ENCODE measurements at regions not wholly inside any gene's neighbourhood (a gene's known extent, or its start where the extent isn't known, plus 50 kb on each side); places are given as distances from the start of the nearest gene placed in this dataset.

GRCh38 chr3:14346191-14346590 lies 56.2 kb upstream of the SLC6A6 start:
- H3K9me3 ChIP-seq (ENCODE audit: insufficient read depth, low read length, severe bottlenecking) = no peaks in the 10 kb centered on the region
- no peak overlapping the region for H3K4me2 ChIP-seq (ENCODE audit: insufficient read depth, low read length)
- no peaks in the 10 kb centered on the region for H3K4me1 ChIP-seq (ENCODE audit: insufficient read depth, low read length)
- no peak overlapping the region for H3K4me3 ChIP-seq (ENCODE audit: low read depth in 1 of 2, low read length in 2 of 2)
- no peak for ATAC-seq (ENCODE audit: insufficient read depth, low read depth)
- no peak overlapping the region for H3K9ac ChIP-seq (ENCODE audit: low read depth, low read length)
- TF ChIP-seq CTCF (IDR thresholded peaks at IDR 0.05; ENCODE audit: borderline replicate concordance, extremely low read depth, low read length, poor library complexity, severe bottlenecking) (no peak), EZH2 (IDR thresholded peaks at IDR 0.05; ENCODE audit: borderline replicate concordance, low read depth, low read length, severe bottlenecking) (no peak)
- no peak for DNase-seq
- H3K36me3 ChIP-seq (ENCODE audit: insufficient read depth, low read length) = no peaks in the 10 kb centered on the region
- H3K79me2 ChIP-seq (ENCODE audit: insufficient read depth, low read length) = no peaks in the 10 kb centered on the region
- H4K20me1 ChIP-seq (ENCODE audit: insufficient read depth, low read length) = no peaks in the 10 kb centered on the region; the same call in 1 of the 2 replicates
- H3K27ac ChIP-seq (ENCODE audit: low read length) = no peak overlapping the region
- peaks cover 16% of the 10 kb centered on the region for H3K27me3 ChIP-seq (ENCODE audit: insufficient read depth, low read length, poor library complexity)
- H2AFZ ChIP-seq (ENCODE audit: low read depth, low read length) = no peak overlapping the region

DNA sequence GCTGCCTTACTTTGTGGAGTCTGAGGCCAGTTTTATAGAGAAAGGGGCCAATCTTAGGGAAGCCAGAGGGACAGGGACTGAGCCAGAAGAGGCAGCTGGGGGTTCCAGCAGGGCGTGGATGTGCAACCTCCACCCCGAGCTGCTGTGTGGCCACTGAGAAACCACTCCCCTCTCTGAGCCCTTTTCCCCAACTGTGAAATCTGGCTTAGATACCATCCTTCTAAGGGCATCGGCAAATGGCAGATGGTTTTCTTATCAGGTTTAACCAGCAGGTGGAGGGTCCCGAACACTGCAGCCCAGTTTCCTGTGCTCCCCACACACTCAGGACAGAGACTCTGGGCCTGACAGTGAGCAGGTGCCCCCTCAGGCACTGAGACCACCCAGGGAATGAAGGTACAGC lies 55.8 kb upstream of the SLC6A6 start:
- Histone ChIP-seq H3K9me3 (ENCODE audit: insufficient read depth, low read length, severe bottlenecking) (no peaks in the 10 kb centered on the region), H3K36me3 (ENCODE audit: insufficient read depth, low read length) (no peaks in the 10 kb centered on the region), H3K9ac (ENCODE audit: low read depth, low read length) (no peak overlapping the region), H3K27ac (ENCODE audit: low read length) (no peak overlapping the region), H3K4me3 (ENCODE audit: low read depth in 1 of 2, low read length in 2 of 2) (no peak overlapping the region), H3K79me2 (ENCODE audit: insufficient read depth, low read length) (no peaks in the 10 kb centered on the region), H3K4me2 (ENCODE audit: insufficient read depth, low read length) (no peak overlapping the region), H2AFZ (ENCODE audit: low read depth, low read length) (no peak overlapping the region), H3K4me1 (ENCODE audit: insufficient read depth, low read length) (no peaks in the 10 kb centered on the region), H4K20me1 (ENCODE audit: insufficient read depth, low read length) (no peaks in the 10 kb centered on the region; the same call in 1 of the 2 replicates), H3K27me3 (ENCODE audit: insufficient read depth, low read length, poor library complexity) (peaks cover 16% of the 10 kb centered on the region)
- ATAC-seq (ENCODE audit: insufficient read depth, low read depth) (no peak), DNase-seq (no peak)
- TF ChIP-seq CTCF (IDR thresholded peaks at IDR 0.05; ENCODE audit: borderline replicate concordance, extremely low read depth, low read length, poor library complexity, severe bottlenecking) (no peak), EZH2 (IDR thresholded peaks at IDR 0.05; ENCODE audit: borderline replicate concordance, low read depth, low read length, severe bottlenecking) (no peak)

DNA sequence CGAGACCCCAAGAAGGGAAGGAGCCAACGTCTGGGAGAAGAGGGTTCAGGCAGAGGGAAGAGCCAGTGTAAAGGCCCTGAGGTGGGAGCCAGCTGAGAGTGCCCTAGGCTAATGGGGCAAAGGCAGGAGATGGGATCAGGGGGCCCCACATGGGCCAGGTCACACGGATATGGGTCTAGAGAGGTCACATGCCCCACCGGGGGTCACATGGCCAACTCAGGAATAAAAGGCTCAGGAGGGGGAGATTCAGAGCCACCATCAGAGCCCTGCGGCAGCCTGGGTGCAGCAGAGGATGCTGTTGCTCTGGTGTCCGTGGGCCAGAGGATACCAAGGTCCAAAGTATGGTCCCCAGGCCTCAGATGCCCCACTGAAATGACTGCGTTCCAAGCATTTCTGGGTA lies 55.3 kb upstream of the SLC6A6 start:
- H2AFZ ChIP-seq (ENCODE audit: low read depth, low read length) = no peak overlapping the region
- H3K79me2 ChIP-seq (ENCODE audit: insufficient read depth, low read length) = no peaks in the 10 kb centered on the region
- H3K4me2 ChIP-seq (ENCODE audit: insufficient read depth, low read length) = no peak overlapping the region
- DNase-seq (no peak), ATAC-seq (ENCODE audit: insufficient read depth, low read depth) (no peak)
- no peak for TF ChIP-seq EZH2 (IDR thresholded peaks at IDR 0.05; ENCODE audit: borderline replicate concordance, low read depth, low read length, severe bottlenecking)
- no peak for TF ChIP-seq CTCF (IDR thresholded peaks at IDR 0.05; ENCODE audit: borderline replicate concordance, extremely low read depth, low read length, poor library complexity, severe bottlenecking)
- H3K9ac ChIP-seq (ENCODE audit: low read depth, low read length) = no peak overlapping the region
- peaks cover 16% of the 10 kb centered on the region for H3K27me3 ChIP-seq (ENCODE audit: insufficient read depth, low read length, poor library complexity)
- H3K9me3 ChIP-seq (ENCODE audit: insufficient read depth, low read length, severe bottlenecking) = no peaks in the 10 kb centered on the region
- H3K27ac ChIP-seq (ENCODE audit: low read length) = no peak overlapping the region
- no peaks in the 10 kb centered on the region; the same call in 1 of the 2 replicates for H4K20me1 ChIP-seq (ENCODE audit: insufficient read depth, low read length)
- H3K36me3 ChIP-seq (ENCODE audit: insufficient read depth, low read length) = no peaks in the 10 kb centered on the region
- no peaks in the 10 kb centered on the region for H3K4me1 ChIP-seq (ENCODE audit: insufficient read depth, low read length)
- H3K4me3 ChIP-seq (ENCODE audit: low read depth in 1 of 2, low read length in 2 of 2) = no peak overlapping the region

DNA sequence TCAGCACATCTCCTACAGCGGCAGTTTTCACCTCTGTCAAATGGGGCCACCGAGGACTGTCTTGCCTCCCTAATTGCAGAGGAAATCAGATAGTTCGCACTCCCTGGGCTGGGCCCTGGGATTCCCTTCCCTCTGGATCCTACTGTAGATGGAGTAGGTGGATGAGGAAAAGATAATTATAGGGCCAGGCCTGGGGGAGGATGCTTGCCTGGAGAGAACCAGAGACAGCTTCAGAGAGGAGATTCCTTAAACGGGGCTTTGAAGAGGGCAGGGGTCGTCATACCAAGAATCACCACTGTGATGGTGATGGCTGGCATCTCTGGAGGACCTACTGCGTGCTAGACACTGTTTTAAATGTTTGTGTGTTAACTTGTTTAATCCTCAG lies 50.8 kb upstream of the SLC6A6 start:
- no peak for DNase-seq
- H3K9me3 ChIP-seq (ENCODE audit: insufficient read depth, low read length, severe bottlenecking) = no peaks in the 10 kb centered on the region
- H3K9ac ChIP-seq (ENCODE audit: low read depth, low read length) = no peak overlapping the region
- no peak for ATAC-seq (ENCODE audit: insufficient read depth, low read depth)
- no peak overlapping the region for H3K4me2 ChIP-seq (ENCODE audit: insufficient read depth, low read length)
- H3K27me3 ChIP-seq (ENCODE audit: insufficient read depth, low read length, poor library complexity) = peaks cover 7% of the 10 kb centered on the region
- no peak overlapping the region for H2AFZ ChIP-seq (ENCODE audit: low read depth, low read length)
- no peaks in the 10 kb centered on the region for H3K4me1 ChIP-seq (ENCODE audit: insufficient read depth, low read length)
- TF ChIP-seq CTCF (IDR thresholded peaks at IDR 0.05; ENCODE audit: borderline replicate concordance, extremely low read depth, low read length, poor library complexity, severe bottlenecking) (no peak), EZH2 (IDR thresholded peaks at IDR 0.05; ENCODE audit: borderline replicate concordance, low read depth, low read length, severe bottlenecking) (no peak)
- H3K79me2 ChIP-seq (ENCODE audit: insufficient read depth, low read length) = no peaks in the 10 kb centered on the region
- H3K36me3 ChIP-seq (ENCODE audit: insufficient read depth, low read length) = no peaks in the 10 kb centered on the region
- no peaks in the 10 kb centered on the region; the same call in 1 of the 2 replicates for H4K20me1 ChIP-seq (ENCODE audit: insufficient read depth, low read length)
- H3K27ac ChIP-seq (ENCODE audit: low read length) = no peak overlapping the region
- no peak overlapping the region for H3K4me3 ChIP-seq (ENCODE audit: low read depth in 1 of 2, low read length in 2 of 2)

All from DND-41 (cell line).